Keratinocyte (primary cell): ENCODE measurements at regions not wholly inside any gene's neighbourhood (a gene's known extent, or its start where the extent isn't known, plus 50 kb on each side); places are given as distances from the start of the nearest gene placed in this dataset.

Experiments used
- CTCF ChIP-seq, 3 experiments: IDR thresholded peaks in 1 of 3; conservative IDR thresholded peaks in 1 of 3; optimal IDR thresholded peaks in 1 of 3; 2 replicates in 2 of 3; 3 replicates in 1 of 3; pipeline versions ENCODE3 to v1.5.1; 2011; ENCODE audit warnings: low read length in 3 of 3, mild to moderate bottlenecking in 3 of 3, moderate library complexity in 2 of 3, control low read depth in 1 of 3, inconsistent platforms in 1 of 3; ENCODE audit not compliant: insufficient read depth in 2 of 3; ENCODE audit errors: extremely low read depth in 1 of 3
- EZH2 ChIP-seq: IDR thresholded peaks from one replicate; pipeline ENCODE4 v1.6.1; 2012; ENCODE audit warnings: inconsistent platforms, mild to moderate bottlenecking, low read length, moderate library complexity

GRCh38 chr13:89869312-89869711, 1478.2 kb upstream of the MIR17HG start:
- TF ChIP-seq CTCF (optimal IDR thresholded peaks at IDR 0.05 in 1 of 3, IDR thresholded peaks at IDR 0.05 in 1 of 3, conservative IDR thresholded peaks at IDR 0.05 in 1 of 3; ENCODE audit: extremely low read depth in 1 of 3, insufficient read depth in 2 of 3, low read length in 3 of 3) (no peak), EZH2 (no peak)
